GM10266 (cell line): ENCODE measurements at regions not wholly inside any gene's neighbourhood (a gene's known extent, or its start where the extent isn't known, plus 50 kb on each side); places are given as distances from the start of the nearest gene placed in this dataset.

Experiments used
- DNase-seq: peaks from one replicate; pipeline ENCODE4 v3.0.0; 2012; ENCODE audit errors: extremely low spot score
- CTCF ChIP-seq: IDR thresholded peaks from 2 replicates; pipeline ENCODE4 v1.5.1; 2012; ENCODE audit warnings: mild to moderate bottlenecking, low read depth; ENCODE audit not compliant: control insufficient read depth, insufficient read depth; ENCODE audit errors: missing control alignments

GRCh38 chr6:113695516-113695915, 161.6 kb upstream of the MARCKS start:
- DNase-seq, result no peak

GRCh38 chr6:113696960-113697359, 160.2 kb upstream of the MARCKS start:
- no peak for DNase-seq

More at GRCh38 chr6:113695516-113695915, 161.6 kb upstream of the MARCKS start:
- no peak for TF ChIP-seq CTCF

GRCh38 chr6:113697632-113698410, 159.3 kb upstream of the MARCKS start:
- no peak for DNase-seq
- TF ChIP-seq CTCF, result no peak

More at GRCh38 chr6:113696960-113697359, 160.2 kb upstream of the MARCKS start:
- no peak for TF ChIP-seq CTCF

- DNase-seq, result no peak
- no peak for TF ChIP-seq CTCF
Observed at GRCh38 chr6:113699239-113699638, 157.9 kb upstream of the MARCKS start.

GRCh38 chr6:113701552-113702254, 155.4 kb upstream of the MARCKS start:
- no peak for TF ChIP-seq CTCF
- DNase-seq, result no peak

GRCh38 chr6:113707194-113707593, 150.0 kb upstream of the MARCKS start:
- no peak for TF ChIP-seq CTCF
- no peak for DNase-seq
